ENCODE measurements at regions not wholly inside any gene's neighbourhood (a gene's known extent, or its start where the extent isn't known, plus 50 kb on each side); places are given as distances from the start of the nearest gene placed in this dataset.
"Not testable (repeated sequence)": the region's sequence is repeated elsewhere in the genome, so short reads cannot be mapped to it uniquely, and the experiment has no call there.

DNA sequence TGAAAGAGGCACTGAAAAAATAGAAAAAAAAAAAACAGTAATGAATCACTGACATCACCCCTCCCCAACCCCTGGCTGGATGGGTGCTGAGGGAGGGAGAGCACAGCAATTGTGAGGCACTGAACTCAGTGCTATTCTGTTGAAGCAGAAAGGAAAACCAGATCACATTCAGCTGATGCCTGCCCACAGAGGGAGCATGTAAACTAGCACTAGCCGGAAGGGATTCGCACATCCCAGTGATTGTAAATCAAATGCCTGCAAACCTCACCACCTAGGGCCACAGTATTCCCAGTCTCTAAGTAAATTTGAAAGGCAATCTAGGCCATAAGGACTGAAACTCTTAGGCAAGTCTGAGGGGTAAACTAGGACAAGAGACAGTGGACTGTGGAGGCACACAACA, 772.0 kb upstream of the CCDC179 start:
- Histone ChIP-seq H3K9ac (ENCODE audit: insufficient read depth, low read length) (no peak overlapping the region), H3K4me2 (ENCODE audit: extremely low read depth, insufficient read depth, low read length) (no peak overlapping the region), H2AFZ (ENCODE audit: low read length) (no peak overlapping the region), H3K79me2 (ENCODE audit: control insufficient read depth, insufficient read depth, low read length) (no peaks in the 10 kb centered on the region), H4K20me1 (ENCODE audit: control insufficient read depth, extremely low read depth, insufficient read depth, low read length) (no peaks in the 10 kb centered on the region), H3K4me1 (ENCODE audit: control insufficient read depth, extremely low read depth, insufficient read depth, low read length) (no peaks in the 10 kb centered on the region), H3K4me3 (replicated peaks in 1 of 4; ENCODE audit: control extremely low read depth in 1 of 4, insufficient read depth in 1 of 4, low read depth in 3 of 4, low read length in 4 of 4) (no peak overlapping the region), H3K27me3 (ENCODE audit: control insufficient read depth, insufficient read depth, low read length) (no peaks in the 10 kb centered on the region), H3K36me3 (ENCODE audit: control insufficient read depth, insufficient read depth, low read length) (no peaks in the 10 kb centered on the region), H3K9me3 (ENCODE audit: control insufficient read depth, insufficient read depth, low read depth, low read length) (no peaks in the 10 kb centered on the region), H3K27ac (ENCODE audit: insufficient read depth, low read length) (no peak overlapping the region)
- no peak for DNase-seq (ENCODE audit: low read depth in 2 of 2)
- TF ChIP-seq CTCF (conservative IDR thresholded peaks at IDR 0.05 in 1 of 2, IDR thresholded peaks at IDR 0.05 in 1 of 2; ENCODE audit: low read depth in 1 of 2, low read length in 2 of 2), result no peak
- TF ChIP-seq EZH2 (IDR thresholded peaks at IDR 0.05; ENCODE audit: low read length, missing control alignments), result no peak

DNA sequence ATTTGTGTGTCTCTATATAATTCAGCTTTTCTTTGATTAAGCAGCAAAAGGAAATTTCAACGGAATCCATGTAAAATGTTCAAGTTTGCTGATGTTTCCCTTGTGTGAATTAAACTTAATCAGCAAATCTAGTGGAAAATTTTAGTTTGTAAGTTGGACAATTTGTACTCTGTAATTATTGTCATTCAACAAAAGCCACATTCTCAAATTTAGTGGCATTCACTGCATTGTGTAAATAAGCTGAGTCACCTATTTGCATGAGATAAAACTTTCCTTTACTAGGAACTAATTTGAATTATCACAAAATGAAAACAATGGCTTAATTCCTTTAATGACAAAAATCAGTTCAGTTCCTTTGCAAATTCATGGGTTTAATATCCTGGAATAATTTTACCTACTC, 784.2 kb upstream of the CCDC179 start:
- no peak for TF ChIP-seq EZH2 (IDR thresholded peaks at IDR 0.05; ENCODE audit: low read length, missing control alignments)
- TF ChIP-seq CTCF (conservative IDR thresholded peaks at IDR 0.05 in 1 of 2, IDR thresholded peaks at IDR 0.05 in 1 of 2; ENCODE audit: low read depth in 1 of 2, low read length in 2 of 2), result no peak
- Histone ChIP-seq H3K4me2 (ENCODE audit: extremely low read depth, insufficient read depth, low read length) (no peak overlapping the region), H2AFZ (ENCODE audit: low read length) (no peak overlapping the region), H3K4me1 (ENCODE audit: control insufficient read depth, extremely low read depth, insufficient read depth, low read length) (no peaks in the 10 kb centered on the region), H3K9ac (ENCODE audit: insufficient read depth, low read length) (no peak overlapping the region), H3K36me3 (ENCODE audit: control insufficient read depth, insufficient read depth, low read length) (no peaks in the 10 kb centered on the region), H3K9me3 (ENCODE audit: control insufficient read depth, insufficient read depth, low read depth, low read length) (no peaks in the 10 kb centered on the region), H4K20me1 (ENCODE audit: control insufficient read depth, extremely low read depth, insufficient read depth, low read length) (no peaks in the 10 kb centered on the region), H3K4me3 (replicated peaks in 1 of 4; ENCODE audit: control extremely low read depth in 1 of 4, insufficient read depth in 1 of 4, low read depth in 3 of 4, low read length in 4 of 4) (no peak overlapping the region), H3K27me3 (ENCODE audit: control insufficient read depth, insufficient read depth, low read length) (no peaks in the 10 kb centered on the region), H3K79me2 (ENCODE audit: control insufficient read depth, insufficient read depth, low read length) (no peaks in the 10 kb centered on the region), H3K27ac (ENCODE audit: insufficient read depth, low read length) (no peak overlapping the region)
- no peak for DNase-seq (ENCODE audit: low read depth in 2 of 2)

DNA sequence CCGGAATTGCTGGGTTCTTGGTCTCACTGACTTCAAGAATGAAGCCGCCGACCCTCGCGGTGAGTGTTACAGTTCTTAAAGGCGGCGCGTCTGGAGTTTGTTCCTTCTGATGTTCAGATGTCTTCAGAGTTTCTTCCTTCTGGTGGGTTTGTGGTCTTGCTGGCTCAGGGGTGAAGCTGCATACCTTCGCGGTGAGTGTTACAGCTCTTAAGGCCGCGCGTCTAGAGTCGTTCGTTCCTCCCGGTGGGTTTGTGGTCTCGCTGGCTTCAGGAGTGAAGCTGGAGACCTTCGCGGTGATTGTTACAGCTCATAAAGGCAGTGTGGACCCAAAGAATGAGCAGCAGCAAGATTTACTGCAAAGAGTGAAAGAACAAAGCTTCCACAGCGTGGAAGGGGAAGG, 792.1 kb upstream of the CCDC179 start:
- H3K27ac ChIP-seq (ENCODE audit: insufficient read depth, low read length); DNase-seq (ENCODE audit: low read depth in 2 of 2); H4K20me1 ChIP-seq (ENCODE audit: control insufficient read depth, extremely low read depth, insufficient read depth, low read length); H3K4me1 ChIP-seq (ENCODE audit: control insufficient read depth, extremely low read depth, insufficient read depth, low read length); H3K4me3 ChIP-seq (replicated peaks in 1 of 4; ENCODE audit: control extremely low read depth in 1 of 4, insufficient read depth in 1 of 4, low read depth in 3 of 4, low read length in 4 of 4); H3K27me3 ChIP-seq (ENCODE audit: control insufficient read depth, insufficient read depth, low read length); H3K4me2 ChIP-seq (ENCODE audit: extremely low read depth, insufficient read depth, low read length); H3K9me3 ChIP-seq (ENCODE audit: control insufficient read depth, insufficient read depth, low read depth, low read length); H3K36me3 ChIP-seq (ENCODE audit: control insufficient read depth, insufficient read depth, low read length); H3K79me2 ChIP-seq (ENCODE audit: control insufficient read depth, insufficient read depth, low read length); H2AFZ ChIP-seq (ENCODE audit: low read length); H3K9ac ChIP-seq (ENCODE audit: insufficient read depth, low read length): not testable (repeated sequence)
